Psoas muscle (tissue), 7 donors: ENCODE measurements at regions not wholly inside any gene's neighbourhood (a gene's known extent, or its start where the extent isn't known, plus 50 kb on each side); places are given as distances from the start of the nearest gene placed in this dataset.

Experiments used
- ATAC-seq, 4 donors: fragments of 200-7000 bp; cut with Tn5 transposase; one replicate each; pipeline ENCODE4 v1.9.1; 2020; ENCODE audit warnings: moderate library complexity in 3 of 4, mild to moderate bottlenecking in 2 of 4
- DNase-seq, 2 donors: peaks; one replicate each; pipeline ENCODE4 v3.0.0-alpha.2; 2020
- H3K27ac ChIP-seq: fragments of 200-600 bp; one replicate; pipeline ENCODE4 v1.8.0; 2022
- H3K27me3 ChIP-seq, 3 donors: fragments of 200-600 bp in 1 of 3; one replicate each; pipeline versions ENCODE4 v1.6.1 to v1.8.0; 2013 to 2022; ENCODE audit warnings: low read length in 2 of 3, mild to moderate bottlenecking in 2 of 3, moderate library complexity in 1 of 3; ENCODE audit not compliant: insufficient read depth in 3 of 3
- H3K36me3 ChIP-seq, 2 donors: fragments of 200-600 bp in 1 of 2; one replicate each; pipeline versions ENCODE4 v1.6.1 to v1.8.0; 2013 to 2022; ENCODE audit warnings: low read depth in 1 of 2, mild to moderate bottlenecking in 1 of 2, moderate library complexity in 1 of 2; ENCODE audit not compliant: insufficient read depth in 1 of 2
- H3K4me1 ChIP-seq: fragments of 200-600 bp; one replicate; pipeline ENCODE4 v1.8.0; 2022
- H3K4me3 ChIP-seq: fragments of 200-600 bp; one replicate; pipeline ENCODE4 v1.8.0; 2022; ENCODE audit warnings: mild to moderate bottlenecking
- H3K9me3 ChIP-seq: fragments of 200-600 bp; one replicate; pipeline ENCODE4 v1.8.0; 2022
- WGBS, 3 donors: extraction: QIAGEN DNeasy Blood & Tissue Kit; methylation state at CpG; one replicate each; pipeline versions ENCODE4 v1.1.6 to v1.1.7; 2013; 5-methylcytosine and 5-hydroxymethylcytosine counted together
- intact Hi-C, 2 donors: fragments of 100-400 bp; cut with DNase I; formaldehyde crosslinking; loops; one replicate each; pipeline versions ENCODE4 v1.11.0 to v1.14.2; 2022
- TF ChIP-seq, protein P1 (sequence below): fragments of 200-600 bp; IDR thresholded peaks from one replicate; pipeline ENCODE4 v1.8.0; 2022; ENCODE audit warnings: antibody characterized with exemption
- donor health status: healthy with polysubstance abuse.
- donor health status: DM: no; HTN: no; CAD: no; lungs with moderate emphysema.
- donor health status: Bipolar disorder and iron deficiency.
- donor health status: healthy.
- donor health status: DM: yes; HTN: yes; CAD: no.
- donor health status: DM: no; HTN: no; CAD: no.
- donor health status: DM: yes; HTN: yes; CAD: no.

- TF ChIP-seq, protein P1, sequence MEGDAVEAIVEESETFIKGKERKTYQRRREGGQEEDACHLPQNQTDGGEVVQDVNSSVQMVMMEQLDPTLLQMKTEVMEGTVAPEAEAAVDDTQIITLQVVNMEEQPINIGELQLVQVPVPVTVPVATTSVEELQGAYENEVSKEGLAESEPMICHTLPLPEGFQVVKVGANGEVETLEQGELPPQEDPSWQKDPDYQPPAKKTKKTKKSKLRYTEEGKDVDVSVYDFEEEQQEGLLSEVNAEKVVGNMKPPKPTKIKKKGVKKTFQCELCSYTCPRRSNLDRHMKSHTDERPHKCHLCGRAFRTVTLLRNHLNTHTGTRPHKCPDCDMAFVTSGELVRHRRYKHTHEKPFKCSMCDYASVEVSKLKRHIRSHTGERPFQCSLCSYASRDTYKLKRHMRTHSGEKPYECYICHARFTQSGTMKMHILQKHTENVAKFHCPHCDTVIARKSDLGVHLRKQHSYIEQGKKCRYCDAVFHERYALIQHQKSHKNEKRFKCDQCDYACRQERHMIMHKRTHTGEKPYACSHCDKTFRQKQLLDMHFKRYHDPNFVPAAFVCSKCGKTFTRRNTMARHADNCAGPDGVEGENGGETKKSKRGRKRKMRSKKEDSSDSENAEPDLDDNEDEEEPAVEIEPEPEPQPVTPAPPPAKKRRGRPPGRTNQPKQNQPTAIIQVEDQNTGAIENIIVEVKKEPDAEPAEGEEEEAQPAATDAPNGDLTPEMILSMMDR, result no peak
- no peak overlapping the region for H3K27ac ChIP-seq
- no peak for ATAC-seq
- peaks cover 0 to 2% (median 0%) of the 10 kb centered on the region in 3 donors for H3K27me3 ChIP-seq
- no peaks in the 10 kb centered on the region for H3K36me3 ChIP-seq
- no peak for DNase-seq
- H3K4me3 ChIP-seq, result no peak overlapping the region
- H3K4me1 ChIP-seq, result no peaks in the 10 kb centered on the region
- H3K9me3 ChIP-seq, result no peaks in the 10 kb centered on the region
- intact Hi-C loops, result no loop called here
- WGBS, 3 donors, result 63 to 64% (median 63%) methylated on average over 1 of the region's 1 CpG
These were observed 95.8 kb downstream of the RAMP3 start for GRCh38 chr7:45253368-45253767.

DNA sequence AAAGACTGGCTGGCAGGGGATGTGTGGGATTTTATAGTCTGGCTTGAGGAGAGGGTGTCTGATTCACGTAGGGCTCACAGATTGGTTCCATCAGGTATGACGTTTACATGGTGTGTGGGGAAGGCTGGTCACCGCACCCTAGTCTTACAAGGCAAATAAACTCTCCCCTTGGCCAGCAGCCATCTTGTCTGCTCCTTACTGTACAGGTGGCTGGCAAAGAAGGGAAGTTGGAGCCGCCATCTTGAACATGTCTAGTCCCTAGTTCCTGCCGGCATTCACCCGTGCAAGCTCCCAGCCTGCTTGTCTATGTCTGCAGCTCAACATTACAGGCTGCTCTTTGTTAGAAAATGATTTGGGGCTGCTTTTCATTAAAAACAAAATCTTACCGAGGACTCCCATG lies 97.6 kb downstream of the RAMP3 start:
- intact Hi-C loops, result no loop called here
- H3K4me1 ChIP-seq, result no peaks in the 10 kb centered on the region
- H3K9me3 ChIP-seq, result no peaks in the 10 kb centered on the region
- DNase-seq (no peak), ATAC-seq (no peak)
- TF ChIP-seq, protein P1, result no peak
- H3K36me3 ChIP-seq, result no peaks in the 10 kb centered on the region
- peaks cover 0 to 4% (median 2%) of the 10 kb centered on the region in 3 donors for H3K27me3 ChIP-seq
- 79 to 85% (median 82%) methylated on average over 7 of the region's 7 CpGs for WGBS, 3 donors
- no peak overlapping the region for H3K4me3 ChIP-seq
- no peak overlapping the region for H3K27ac ChIP-seq

DNA sequence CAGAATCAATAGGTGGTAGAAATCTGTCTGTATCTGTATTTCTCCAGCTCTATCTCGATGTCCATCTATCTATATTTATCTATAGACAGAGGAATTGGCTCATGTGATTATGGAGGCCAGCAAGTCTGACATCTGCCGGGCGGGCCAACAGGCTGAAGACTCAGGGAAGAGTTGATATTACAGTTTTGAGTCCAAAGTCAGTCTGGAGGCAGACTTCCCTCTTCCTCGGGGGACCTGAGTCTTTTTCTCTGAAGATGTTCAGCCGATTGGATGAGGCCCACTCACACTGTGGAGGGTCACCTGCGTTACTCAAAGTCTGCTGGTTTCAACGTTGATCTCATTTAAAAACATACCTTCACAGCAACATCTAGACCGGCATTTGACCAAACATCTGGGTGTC lies 98.7 kb downstream of the RAMP3 start:
- Histone ChIP-seq H3K9me3 (no peaks in the 10 kb centered on the region), H3K4me1 (no peaks in the 10 kb centered on the region), H3K36me3 (no peaks in the 10 kb centered on the region), H3K4me3 (no peak overlapping the region), H3K27me3 (peaks cover 0 to 4% (median 2%) of the 10 kb centered on the region in 3 donors), H3K27ac (no peak overlapping the region)
- WGBS, 3 donors, result 70 to 85% (median 84%) methylated on average over 8 of the region's 8 CpGs
- no peak for ATAC-seq
- intact Hi-C loops, result no loop called here
- TF ChIP-seq, protein P1, result no peak
- no peak for DNase-seq

DNA sequence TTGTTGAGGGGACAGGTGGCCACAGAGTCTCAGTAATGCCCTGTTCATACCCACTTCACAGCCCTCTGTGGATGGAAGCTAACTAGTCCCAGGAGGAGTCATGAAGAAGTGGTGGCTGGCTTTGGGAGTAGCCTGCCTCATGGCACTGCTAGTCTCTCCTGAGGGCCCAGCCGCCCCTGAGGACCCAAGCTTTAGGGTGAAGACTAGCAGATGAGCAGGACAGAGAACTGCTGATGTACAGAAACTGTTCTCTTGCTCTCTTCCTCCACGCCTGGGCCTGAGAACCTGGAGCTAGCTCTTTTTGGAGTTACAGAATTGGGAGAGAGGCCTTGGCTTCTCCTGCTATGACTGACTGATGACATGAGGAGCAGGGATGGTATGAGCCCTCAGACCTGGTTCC lies 99.2 kb downstream of the RAMP3 start:
- no peak for DNase-seq
- Histone ChIP-seq H3K27me3 (peaks cover 0 to 4% (median 2%) of the 10 kb centered on the region in 3 donors), H3K36me3 (no peaks in the 10 kb centered on the region), H3K4me3 (no peak overlapping the region), H3K9me3 (no peaks in the 10 kb centered on the region), H3K27ac (no peak overlapping the region), H3K4me1 (no peaks in the 10 kb centered on the region)
- TF ChIP-seq, protein P1, result no peak
- ATAC-seq, result no peak
- intact Hi-C loops, result no loop called here
- WGBS, 3 donors, result 62 to 79% (median 71%) methylated on average over 2 of the region's 2 CpGs

DNA sequence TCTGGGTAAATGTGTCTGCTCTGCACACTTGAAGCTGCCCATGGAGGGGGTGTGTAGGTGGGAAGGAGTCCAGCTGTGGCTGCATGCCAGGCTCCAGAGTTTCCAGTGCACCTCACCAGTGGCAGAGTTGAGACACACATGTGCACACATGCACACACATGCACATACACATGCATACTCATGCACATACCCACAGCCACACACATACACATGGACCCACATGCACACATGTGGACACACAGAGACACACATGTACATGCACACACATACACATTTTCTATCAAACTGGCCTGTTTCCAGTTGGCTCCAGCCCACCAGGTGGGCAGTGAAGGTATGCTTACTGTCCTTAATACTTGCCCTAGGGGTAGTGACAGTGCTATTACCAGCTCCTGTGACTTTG lies 99.7 kb downstream of the RAMP3 start:
- no peak for DNase-seq
- H3K27ac ChIP-seq, result no peak overlapping the region
- no peaks in the 10 kb centered on the region for H3K4me1 ChIP-seq
- no peaks in the 10 kb centered on the region for H3K9me3 ChIP-seq
- no peak for ATAC-seq
- TF ChIP-seq, protein P1, result no peak
- H3K27me3 ChIP-seq, result peaks cover 0 to 4% (median 2%) of the 10 kb centered on the region in 3 donors
- intact Hi-C loops, result no loop called here
- H3K4me3 ChIP-seq, result no peak overlapping the region
- no peaks in the 10 kb centered on the region for H3K36me3 ChIP-seq
